Activated T-helper 1 cell treated with Interleukin-2 at 50 U/mL for 16 hours (primary cell): ENCODE measurements at regions not wholly inside any gene's neighbourhood (a gene's known extent, or its start where the extent isn't known, plus 50 kb on each side); places are given as distances from the start of the nearest gene placed in this dataset.
"Not testable (repeated sequence)": the region's sequence is repeated elsewhere in the genome, so short reads cannot be mapped to it uniquely, and the experiment has no call there.

ENCODE experiments used
- DNase-seq: peaks from one replicate; pipeline ENCODE4 v3.0.0-alpha.2; 2020; ENCODE audit warnings: low read depth

DNA sequence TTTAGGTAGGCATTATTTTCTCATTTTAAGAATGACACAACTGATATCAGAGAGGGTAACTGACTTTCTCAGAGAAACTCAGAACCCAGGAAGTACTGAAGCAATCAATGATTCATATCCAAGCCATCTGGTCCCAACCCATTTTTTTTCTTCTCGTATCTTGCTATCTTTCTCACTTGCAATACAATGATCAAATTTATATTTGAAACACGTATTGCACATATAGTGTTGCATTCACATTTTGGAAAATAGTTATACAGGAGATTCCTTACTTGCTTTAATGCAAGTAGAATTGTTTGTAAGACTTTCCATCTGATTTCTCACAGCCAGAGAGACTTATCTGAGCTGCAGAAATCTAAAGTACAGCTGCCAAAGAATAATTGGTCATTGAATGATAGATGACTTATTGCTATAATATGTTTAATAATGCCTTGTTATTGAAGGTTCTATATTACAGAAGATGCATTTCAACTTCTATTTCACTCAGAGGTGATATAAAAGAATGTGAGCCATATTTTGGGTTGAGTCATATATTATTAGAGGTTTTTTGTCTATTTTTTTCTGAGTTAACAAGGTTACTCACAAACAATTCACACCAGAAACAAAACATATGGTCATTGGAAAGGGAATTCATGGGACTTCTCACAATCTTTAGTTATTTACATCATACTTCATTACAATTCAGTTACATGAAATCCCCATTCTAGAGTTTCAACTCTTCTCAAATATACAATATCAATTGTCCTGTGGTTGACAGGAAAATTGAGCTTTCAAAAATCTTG lies 337.5 kb upstream of the CITED2 start:
- DNase-seq = no peak

DNA sequence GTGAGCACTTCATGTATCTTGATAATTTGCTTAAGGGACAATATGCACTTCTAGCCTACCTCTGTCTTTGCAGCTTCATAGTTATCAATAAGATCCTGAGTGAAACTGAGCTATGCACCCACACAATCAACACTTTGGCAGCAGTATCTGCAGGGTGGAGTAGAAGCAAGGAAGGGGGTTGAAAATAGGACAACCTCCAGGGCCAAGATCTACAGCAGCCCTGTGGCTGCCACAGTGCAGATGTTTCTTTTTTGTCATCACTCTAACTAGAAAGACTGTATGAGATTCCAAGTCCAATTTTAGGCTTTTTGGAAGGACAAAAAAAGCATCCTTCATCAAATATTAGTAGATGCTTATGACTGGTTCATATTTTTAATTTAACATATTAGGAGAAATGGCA lies 336.1 kb upstream of the CITED2 start:
- no peak for DNase-seq

DNA sequence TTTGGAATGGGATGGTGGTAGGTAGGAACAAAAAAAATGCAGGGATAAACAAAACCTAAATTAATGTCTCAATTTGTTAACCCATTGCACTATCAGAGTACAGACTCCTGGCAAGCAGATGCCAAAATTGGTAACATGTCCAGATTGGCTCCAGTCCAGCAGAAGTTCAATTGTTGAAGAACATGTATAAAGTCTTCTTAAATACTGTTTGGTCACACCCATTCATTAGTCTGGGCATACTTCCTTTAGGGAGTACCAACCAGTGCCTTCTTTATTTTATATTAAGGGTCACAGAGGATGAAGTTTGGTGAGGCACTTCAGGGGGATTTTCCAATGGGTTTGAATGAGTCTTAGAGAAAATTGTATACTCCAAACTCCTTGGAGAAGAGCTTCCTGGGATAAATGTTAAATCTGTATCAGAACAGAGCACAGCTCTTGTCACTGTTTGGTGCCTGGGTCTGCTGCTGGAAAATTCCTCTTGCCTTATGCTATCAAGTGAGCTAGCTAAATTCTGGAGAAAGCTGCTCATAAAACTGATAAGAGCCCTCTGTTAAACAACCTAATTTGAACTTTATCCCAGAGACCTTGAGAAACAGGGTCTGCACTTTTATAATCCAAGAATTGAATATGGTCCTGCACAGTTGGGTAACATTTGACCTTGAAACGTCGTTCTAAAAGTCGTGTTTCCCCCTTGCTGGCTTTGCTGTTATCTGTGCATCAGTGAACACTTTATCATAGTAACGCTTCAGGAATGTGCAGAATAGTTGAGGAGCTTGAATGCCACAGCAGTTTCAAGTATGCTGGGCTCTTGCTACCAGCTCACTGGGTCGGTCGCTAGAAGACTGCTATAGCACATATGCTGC lies 334.1 kb upstream of the CITED2 start:
- DNase-seq = no peak

DNA sequence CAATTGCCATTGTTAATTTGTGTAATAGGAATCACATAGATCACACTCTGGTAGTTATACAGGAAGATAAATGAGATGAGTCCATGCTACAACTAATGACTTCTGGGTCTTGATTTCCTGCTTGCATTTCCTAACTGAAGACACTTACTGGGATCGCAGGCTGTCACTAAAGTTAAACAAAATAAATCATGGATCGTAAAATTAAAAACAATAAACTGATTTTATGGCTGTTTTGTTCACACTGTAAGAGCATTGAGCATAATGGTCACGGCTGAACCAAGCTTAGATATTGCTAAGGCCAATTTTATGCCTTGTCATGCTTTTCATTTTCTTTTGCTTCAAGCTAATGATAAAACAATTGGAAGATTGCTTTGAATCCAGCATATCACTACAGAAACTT lies 332.5 kb upstream of the CITED2 start:
- DNase-seq = no peak

DNA sequence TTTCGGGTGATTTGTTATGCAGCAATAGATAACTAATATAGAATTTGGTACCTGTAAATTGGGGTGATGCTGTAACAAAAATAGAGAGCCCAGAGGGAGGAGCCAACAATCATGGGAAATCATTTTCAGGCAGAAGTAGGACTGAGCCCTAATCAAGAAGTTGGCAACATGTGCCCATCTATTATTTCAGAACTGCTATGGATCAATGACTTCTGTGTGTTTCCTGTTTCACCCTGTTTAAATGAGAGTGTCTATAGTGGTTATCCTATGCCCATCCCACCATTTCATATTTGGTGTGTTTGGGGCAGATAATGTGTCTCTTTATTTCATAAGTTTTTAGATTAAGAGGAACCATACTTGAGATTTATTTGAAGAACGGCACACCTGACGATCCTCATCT lies 330.8 kb upstream of the CITED2 start:
- DNase-seq = no peak

DNA sequence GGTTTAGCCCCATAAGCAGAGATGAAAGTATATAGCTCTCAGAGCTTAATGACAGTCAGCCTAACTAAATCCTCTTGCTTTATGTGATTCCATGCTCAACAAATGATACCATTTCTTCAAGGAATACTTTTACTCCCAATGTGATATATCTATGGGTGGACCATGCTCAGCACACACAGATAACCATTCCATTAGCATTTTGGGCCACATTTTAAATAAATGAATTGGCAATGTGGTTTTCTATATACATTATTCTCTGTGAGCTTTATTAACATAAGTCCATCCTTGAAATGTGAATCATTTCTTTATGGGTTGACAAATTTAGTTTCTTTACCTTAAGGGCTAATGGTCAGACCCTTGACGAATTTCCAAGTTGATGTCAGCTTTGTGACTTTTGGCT lies 329.3 kb upstream of the CITED2 start:
- DNase-seq = no peak

DNA sequence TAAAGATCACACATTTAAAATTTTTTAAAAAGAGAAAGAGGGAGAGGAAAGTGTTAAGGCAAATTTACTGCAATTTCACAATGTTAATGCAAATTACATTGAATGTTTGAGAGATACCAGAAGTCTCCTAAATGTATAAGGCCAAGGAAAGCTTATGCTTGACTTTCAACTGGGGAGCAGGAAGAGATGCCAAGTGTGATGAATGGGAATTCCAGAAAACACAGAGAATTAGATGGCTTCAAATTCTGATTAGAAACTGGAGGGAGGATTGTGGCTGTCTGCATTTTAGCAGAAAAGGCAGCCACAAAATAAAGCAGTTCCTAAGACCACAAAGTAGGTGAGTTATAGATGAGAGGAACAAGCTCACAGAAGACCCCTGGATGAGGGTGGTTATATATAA lies 328.3 kb upstream of the CITED2 start:
- DNase-seq = no peak

DNA sequence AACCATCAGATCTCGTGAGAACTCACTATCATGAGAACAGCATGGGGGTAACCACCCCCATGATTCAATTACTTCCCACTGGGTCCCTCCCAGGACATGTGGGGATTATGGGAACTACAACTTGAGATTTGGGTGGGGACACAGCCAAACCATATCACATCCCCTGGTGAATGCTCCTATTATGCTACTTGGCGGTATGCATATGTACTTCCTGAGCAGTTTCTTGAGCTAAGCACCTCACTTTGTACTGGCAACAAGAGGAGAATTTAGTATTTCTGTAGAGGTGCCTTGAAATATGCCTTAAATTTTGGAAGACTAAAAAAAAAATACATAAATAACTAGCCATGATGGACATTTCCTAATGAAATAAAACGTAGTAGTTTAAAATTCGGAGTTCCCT lies 327.2 kb upstream of the CITED2 start:
- no peak for DNase-seq

DNA sequence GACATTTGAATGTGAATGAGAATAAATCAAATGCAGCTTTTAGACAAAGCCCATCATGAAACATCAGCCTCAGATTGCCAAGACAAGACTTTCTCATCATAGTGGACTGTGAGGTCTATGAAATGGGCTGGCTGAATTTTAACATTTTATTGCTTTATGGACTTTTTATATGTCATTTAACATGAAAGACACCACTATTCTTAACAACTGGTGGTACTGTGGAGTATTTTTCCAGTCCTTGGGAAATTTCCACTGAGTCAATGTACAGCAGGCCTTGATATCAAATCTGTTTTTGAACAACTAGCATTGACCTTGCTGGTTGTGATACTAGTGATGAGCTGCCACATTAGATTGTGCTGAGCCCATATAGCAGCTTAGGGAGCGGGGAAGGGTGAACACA lies 326.6 kb upstream of the CITED2 start:
- DNase-seq = no peak

DNA sequence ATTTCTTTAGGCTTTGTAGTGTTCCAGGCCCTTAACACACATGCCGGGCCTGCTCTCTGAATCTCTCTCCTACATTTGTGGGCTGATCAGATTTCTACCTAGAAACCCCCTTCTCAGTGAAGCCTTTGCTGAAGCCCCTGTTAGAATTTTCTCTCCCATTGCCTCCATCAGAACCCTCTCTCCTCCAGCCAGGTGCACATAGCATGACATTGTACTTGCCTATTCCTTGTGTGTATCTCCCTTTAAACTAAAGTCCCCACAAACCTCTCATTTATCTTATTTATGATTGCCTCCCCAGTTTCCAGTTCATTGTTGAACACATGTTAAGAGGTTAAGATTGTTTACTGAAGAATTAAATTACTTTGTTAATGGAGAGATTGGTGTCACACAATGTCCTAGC lies 325.5 kb upstream of the CITED2 start:
- no peak for DNase-seq

DNA sequence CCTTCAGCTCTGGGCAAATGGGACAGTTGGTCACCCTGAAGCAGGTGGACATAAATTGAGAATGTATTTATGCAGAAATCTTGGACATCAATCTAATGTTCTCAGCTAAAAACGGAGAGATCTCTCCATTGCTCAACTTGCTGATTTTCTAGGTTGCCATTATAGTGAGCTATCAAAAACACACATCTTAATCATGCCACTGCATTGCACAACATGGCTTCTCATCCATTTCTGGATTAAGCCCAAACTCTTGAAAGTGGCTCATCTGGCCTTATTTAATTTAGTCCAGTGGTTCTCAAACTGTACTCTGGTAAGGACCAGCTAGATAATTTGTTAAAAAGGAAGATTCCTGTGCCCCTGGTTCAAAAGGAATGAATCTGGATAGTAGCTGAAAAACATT lies 324.9 kb upstream of the CITED2 start:
- no peak for DNase-seq

DNA sequence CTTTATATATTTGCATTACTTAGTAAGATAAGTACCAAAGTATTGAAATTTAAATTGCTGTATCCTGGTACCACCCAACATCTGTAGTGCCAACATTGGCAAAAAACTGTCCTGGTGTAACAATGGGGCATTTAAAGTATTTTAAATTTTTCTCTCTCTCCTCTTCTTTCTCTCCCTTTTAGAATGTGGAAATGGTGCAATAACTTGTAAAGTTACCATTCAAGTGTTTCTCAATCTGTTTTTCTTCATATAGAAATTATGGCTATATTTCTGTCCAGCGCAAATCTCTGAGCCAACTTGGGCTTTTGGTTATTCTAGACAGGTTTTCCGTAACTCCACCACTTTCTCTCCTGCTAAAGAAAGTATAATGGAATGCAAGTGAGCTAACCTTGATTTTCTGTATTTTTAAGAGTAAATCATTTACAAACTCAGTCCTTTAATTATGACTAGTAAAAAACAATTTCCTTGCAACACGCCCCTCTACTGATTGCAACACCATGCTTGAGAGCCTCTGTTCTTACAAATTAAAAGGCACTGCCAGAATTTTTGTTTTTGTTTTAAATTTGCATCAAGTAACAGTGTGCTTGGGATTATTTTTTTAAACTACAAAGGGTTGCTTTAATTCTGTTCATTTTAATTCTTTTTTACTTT lies 324.2 kb upstream of the CITED2 start:
- no peak for DNase-seq

DNA sequence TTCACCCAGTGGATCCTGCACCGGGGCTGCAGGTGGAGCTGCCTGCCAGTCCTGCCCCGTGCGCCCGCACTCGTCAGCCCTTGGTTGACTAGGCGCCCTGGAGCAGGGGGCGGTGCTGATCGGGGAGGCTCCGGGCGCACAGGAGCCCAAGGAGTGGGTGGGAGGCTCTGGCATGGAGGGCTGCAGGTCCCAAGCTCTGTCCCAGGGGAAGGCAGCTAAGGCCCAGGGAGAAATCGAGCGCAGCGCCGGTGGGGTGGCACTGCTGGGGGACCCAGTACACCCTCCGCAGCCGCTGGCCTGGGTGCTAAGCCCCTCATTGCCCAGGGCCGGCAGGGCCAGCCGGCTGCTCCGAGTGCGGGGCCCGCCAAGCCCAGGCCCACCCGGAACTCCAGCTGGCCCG lies 323.4 kb upstream of the CITED2 start:
- not testable (repeated sequence) for DNase-seq

DNA sequence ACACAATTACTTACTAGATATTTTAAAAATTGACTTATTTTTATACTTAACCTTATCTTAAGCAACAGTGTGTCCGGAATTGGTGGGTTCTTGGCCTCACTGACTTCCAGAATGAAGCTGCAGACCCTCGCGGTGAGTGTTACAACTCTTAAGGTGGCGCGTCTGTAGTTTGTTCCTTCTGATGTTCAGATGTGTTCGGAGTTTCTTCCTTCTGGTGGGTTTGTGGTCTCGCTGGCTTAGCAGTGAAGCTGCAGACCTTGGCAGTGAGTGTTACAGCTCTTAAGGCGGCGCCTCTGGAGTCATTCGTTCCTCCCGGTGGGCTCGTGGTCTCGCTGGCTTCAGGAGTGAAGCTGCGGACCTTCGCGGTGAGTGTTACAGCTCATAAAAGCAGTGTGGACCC lies 322.5 kb upstream of the CITED2 start:
- not testable (repeated sequence) for DNase-seq

DNA sequence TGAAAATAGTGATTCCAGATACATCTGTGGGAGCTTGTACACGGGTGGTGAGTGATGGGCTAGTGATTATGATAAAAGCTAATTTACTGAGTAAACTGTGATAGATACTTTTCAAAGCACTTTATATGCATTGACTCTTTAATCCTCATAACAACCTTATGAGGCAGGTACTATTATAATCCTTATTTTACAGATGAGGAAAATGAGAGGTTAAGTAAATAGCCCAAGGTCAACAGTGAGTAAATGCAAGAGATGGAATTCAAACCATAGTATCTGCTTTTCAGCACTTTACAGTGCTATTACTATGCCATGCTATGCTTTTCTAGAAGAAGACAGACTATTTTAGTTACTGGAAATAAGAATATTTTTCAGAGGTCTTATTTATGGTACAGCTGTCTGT lies 320.9 kb upstream of the CITED2 start:
- DNase-seq = no peak

DNA sequence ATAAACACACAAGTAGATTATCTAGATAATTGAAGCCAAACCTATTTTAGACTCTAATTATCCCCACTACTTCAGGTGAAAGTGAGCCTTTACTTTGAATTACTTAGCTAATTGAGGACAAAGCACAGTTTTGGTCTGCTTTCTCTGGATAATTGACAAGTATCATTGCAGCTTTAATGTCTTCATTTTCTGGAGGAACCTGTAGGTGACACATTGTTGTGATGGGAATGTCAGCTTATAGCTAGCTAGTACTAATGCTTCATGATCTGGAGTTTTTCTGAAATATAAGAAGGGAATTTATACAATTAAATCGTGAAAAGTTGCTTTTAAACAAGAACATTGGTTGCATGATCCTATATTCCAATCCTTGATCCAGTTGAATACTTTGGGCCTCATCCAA lies 319.3 kb upstream of the CITED2 start:
- DNase-seq = no peak

DNA sequence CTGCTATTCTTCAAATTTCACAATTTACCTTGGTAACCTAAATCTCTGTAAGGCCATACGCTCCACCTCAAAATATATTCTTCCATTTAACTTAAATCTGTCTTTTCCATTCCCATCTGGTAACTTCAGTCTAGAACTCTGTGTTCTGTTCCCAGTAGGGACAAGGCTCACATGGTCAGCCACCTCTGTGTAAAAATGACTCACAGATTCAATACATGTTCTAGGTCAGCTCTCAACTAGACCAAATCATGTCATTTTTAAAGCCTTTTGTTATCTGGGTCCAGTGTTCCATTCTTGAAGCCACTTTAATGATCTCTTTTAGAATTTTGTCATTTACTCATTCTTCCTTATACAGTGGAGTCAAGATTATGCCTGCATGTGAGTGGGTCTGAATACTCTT lies 315.6 kb upstream of the CITED2 start:
- no peak for DNase-seq

DNA sequence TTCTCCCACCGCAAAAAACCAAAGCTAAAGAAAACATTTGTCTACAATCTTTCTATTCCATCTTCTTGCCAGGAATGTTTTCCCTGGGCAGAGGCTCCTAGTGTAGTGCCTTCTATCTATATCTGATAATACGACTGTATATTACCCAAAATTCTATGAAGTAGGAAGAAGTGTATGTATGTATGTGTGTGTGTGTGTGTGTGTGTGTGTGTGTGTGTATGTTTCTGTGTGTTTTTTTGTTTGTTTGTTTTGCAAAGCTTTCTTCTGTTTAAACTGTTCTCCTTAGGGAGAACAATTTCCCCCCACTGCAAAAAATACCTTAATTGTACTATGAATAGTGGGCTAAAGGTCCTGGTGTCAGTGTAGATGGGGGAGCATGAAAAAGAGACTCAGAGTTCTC lies 312.6 kb upstream of the CITED2 start:
- no peak for DNase-seq

DNA sequence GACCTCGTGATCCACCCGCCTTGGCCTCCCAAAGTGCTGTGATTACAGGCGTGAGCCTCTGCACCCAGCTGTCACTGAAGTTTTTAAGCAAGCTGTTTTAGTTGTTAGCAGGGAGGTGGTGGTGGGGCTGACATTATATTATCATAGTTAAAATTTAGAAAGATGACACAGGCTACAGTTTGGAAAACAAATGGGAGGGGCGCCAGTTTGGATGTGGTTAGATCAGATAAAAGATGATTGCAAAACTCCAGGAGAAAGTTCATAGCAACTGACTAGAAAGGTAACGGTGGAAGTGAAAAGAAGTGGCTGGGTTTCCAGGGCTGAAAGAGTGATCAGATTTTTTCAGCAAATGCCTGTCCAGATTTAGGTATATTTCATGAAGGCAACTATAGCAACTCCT lies 311.9 kb upstream of the CITED2 start:
- no peak for DNase-seq

DNA sequence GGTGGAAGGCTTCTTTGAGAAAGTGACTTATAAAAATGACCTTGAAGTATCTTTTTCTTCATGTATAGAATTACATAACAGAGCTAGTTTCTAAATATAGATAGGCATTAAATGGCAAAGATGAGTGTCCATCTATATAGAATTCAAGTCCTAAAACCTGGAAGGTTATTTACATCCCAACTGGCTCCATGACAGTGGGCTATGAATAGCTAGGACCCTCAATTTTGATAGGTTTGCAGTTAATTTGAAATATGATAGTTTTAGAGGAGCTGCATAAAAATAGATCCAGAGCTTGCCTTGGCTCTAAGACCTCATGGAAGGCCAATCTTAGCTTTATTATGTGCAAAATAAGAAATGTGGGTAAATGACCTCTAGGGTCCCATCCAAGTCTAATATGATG lies 310.6 kb upstream of the CITED2 start:
- no peak for DNase-seq

DNA sequence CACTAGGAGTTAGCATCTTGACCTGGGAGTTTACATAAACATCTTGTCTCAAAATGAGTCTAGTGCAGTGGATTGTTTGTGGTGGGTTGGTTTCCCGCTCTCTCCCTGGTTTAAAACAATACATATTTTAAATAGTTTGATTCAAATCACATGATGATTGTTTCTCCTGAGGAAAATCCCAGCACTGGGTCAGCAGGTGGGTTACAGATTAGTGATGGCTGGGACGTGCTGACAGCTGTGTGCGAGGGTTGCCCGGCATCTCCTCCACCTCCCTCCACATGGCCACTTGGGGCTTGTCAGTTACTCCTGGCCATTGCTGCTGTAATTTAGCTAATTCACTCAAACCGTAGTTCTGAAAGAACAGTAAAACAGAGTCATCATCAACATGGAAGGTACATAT lies 306.4 kb upstream of the CITED2 start:
- DNase-seq = no peak

DNA sequence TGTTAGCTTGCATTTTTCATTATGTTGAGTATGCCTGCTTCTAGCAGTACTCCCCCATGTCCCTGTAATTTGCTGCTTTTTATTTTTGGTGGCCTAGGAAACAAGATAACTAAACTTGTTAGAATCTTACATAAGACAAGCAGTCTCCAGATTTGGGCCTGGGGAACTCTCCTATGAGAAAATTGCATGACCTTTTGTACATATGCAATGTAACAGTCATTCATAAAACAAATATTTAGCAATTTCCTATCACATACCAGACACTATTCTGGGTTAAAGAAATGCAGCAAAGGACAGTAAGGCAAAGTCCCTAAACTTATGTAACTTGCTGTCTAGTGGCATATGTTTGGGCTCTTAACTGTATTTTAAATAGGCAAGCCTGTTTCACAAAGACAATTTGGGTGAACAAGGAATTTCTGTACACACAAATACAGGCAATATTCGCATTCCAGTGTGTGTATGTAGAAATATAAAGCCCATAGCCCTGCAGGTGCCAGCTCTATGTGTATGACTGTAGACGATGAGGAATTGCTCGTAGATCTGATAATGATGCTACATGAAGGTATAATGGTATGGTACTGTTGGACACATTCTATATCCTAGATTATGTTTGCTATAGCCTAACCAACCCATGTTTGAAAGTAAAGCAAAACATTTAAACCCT lies 305.2 kb upstream of the CITED2 start:
- no peak for DNase-seq

DNA sequence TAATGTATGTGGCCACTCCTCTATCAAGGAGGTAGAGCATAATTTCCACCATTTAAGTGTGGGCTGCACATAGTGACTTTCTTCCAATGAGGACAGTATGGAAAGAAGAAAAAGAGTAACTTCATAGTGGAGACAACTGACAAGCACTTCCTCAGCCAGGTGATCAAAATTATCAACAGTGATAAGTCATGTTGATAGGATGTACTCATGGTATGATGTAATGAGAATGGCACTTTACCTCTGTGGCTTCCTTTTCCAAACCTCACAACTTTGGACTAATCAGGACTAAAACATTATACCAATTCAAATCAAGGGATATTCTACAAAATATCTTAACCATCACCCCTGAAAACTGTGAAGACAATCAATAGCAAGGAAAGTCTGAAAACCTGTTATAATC lies 302.3 kb upstream of the CITED2 start:
- no peak for DNase-seq
